SK-N-SH treated with all-trans-retinoic acid at 6 μM for 48 hours (cell line): ENCODE measurements at regions not wholly inside any gene's neighbourhood (a gene's known extent, or its start where the extent isn't known, plus 50 kb on each side); places are given as distances from the start of the nearest gene placed in this dataset.

Experiments used
- ESRRG ChIP-seq: fragments of 250-450 bp; sonication (Bioruptor Pico); IDR thresholded peaks from 2 replicates; pipeline ENCODE4 v1.6.1; 2021; ENCODE audit warnings: mild to moderate bottlenecking
- ISL1 ChIP-seq: fragments of 250-450 bp; sonication (Bioruptor Pico); IDR thresholded peaks from 2 replicates; pipeline ENCODE4 v2.1.2; 2022; ENCODE audit warnings: mild to moderate bottlenecking, moderate library complexity
- PATZ1 ChIP-seq: fragments of 250-450 bp; sonication (Bioruptor Pico); IDR thresholded peaks from 2 replicates; pipeline ENCODE4 v1.8.0; 2020; ENCODE audit warnings: mild to moderate bottlenecking, moderate library complexity, borderline replicate concordance
- PPARA ChIP-seq: fragments of 250-450 bp; sonication (Bioruptor Pico); IDR thresholded peaks from 2 replicates; pipeline ENCODE4 v1.5.0; 2020; ENCODE audit warnings: mild to moderate bottlenecking, borderline replicate concordance
- RARB ChIP-seq: fragments of 250-450 bp; sonication (Bioruptor Pico); IDR thresholded peaks from 2 replicates; pipeline ENCODE4 v1.8.0; 2021; ENCODE audit warnings: mild to moderate bottlenecking, moderate library complexity
- SNAI2 ChIP-seq: fragments of 250-450 bp; sonication (Bioruptor Pico); IDR thresholded peaks from 2 replicates; pipeline ENCODE4 v1.5.0; 2020; ENCODE audit warnings: mild to moderate bottlenecking, moderate library complexity
- TSHZ2 ChIP-seq: fragments of 250-450 bp; sonication (Bioruptor Pico); IDR thresholded peaks from 2 replicates; pipeline ENCODE4 v1.5.0; 2020; ENCODE audit warnings: mild to moderate bottlenecking, moderate library complexity
- ZFP3 ChIP-seq: fragments of 250-450 bp; sonication (Bioruptor Pico); IDR thresholded peaks from 2 replicates; pipeline ENCODE4 v1.5.0; 2020; ENCODE audit warnings: mild to moderate bottlenecking, moderate library complexity
- ZFP30 ChIP-seq: fragments of 450-650 bp; formaldehyde crosslinking; IDR thresholded peaks from 2 replicates; pipeline ENCODE4 v1.5.0; 2022; ENCODE audit warnings: mild to moderate bottlenecking, moderate library complexity
- ZNF565 ChIP-seq: fragments of 450-650 bp; formaldehyde crosslinking; conservative IDR thresholded peaks from 2 replicates; pipeline ENCODE4 v1.5.0; 2020; ENCODE audit warnings: low read depth, mild to moderate bottlenecking, moderate library complexity
- TF ChIP-seq, protein P1 (sequence below): fragments of 250-450 bp; sonication (Bioruptor Pico); IDR thresholded peaks from 2 replicates; pipeline ENCODE4 v1.5.1; 2020; ENCODE audit warnings: low read depth, mild to moderate bottlenecking, moderate library complexity
- TF ChIP-seq, protein P2 (sequence below): fragments of 250-450 bp; sonication (Bioruptor Pico); IDR thresholded peaks from 2 replicates; pipeline ENCODE4 v1.8.0; 2021; ENCODE audit warnings: low read depth, mild to moderate bottlenecking, moderate library complexity, borderline replicate concordance

DNA sequence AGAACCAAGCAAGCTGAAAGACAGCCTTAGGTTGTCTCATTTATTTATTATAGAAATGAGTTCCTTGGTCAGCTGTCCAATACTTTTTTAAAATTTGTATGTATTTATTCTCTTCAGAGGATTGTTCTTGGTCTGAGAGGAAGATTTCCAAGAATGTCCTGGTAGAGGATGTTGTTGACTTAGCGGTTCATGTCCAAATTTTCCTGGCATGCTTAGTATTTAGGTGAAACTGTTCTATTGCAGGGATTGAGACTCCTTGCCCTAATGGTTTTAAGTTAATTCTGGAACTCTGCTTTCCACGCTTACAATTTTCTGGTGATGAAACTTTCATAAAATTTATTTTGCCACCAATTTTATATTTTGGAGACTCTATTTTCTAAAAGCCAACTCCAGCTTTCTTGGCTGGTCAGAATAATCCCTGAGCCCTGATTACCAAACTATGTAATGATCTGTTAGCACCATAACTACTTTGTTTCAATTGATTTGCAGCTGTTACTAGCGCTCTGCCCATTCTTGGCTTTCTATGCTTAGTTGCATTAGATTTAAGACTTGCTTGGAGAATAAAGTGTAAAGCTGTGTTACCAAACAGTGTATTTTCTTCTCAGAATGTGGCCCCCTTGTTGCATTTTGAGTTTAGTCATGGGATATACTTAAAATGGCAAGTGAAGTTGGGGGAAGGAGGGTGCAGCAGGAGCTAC is 1868.8 kb upstream of the CELF4 start:
- TF ChIP-seq PPARA (CRISPR knock-in tag) = no peak
- TF ChIP-seq PATZ1 = no peak
- TF ChIP-seq, protein P1, sequence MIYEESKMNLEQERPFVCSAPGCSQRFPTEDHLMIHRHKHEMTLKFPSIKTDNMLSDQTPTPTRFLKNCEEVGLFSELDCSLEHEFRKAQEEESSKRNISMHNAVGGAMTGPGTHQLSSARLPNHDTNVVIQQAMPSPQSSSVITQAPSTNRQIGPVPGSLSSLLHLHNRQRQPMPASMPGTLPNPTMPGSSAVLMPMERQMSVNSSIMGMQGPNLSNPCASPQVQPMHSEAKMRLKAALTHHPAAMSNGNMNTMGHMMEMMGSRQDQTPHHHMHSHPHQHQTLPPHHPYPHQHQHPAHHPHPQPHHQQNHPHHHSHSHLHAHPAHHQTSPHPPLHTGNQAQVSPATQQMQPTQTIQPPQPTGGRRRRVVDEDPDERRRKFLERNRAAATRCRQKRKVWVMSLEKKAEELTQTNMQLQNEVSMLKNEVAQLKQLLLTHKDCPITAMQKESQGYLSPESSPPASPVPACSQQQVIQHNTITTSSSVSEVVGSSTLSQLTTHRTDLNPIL (CRISPR knock-in tag) = no peak
- TF ChIP-seq TSHZ2 (CRISPR knock-in tag) = no peak
- TF ChIP-seq, protein P2, sequence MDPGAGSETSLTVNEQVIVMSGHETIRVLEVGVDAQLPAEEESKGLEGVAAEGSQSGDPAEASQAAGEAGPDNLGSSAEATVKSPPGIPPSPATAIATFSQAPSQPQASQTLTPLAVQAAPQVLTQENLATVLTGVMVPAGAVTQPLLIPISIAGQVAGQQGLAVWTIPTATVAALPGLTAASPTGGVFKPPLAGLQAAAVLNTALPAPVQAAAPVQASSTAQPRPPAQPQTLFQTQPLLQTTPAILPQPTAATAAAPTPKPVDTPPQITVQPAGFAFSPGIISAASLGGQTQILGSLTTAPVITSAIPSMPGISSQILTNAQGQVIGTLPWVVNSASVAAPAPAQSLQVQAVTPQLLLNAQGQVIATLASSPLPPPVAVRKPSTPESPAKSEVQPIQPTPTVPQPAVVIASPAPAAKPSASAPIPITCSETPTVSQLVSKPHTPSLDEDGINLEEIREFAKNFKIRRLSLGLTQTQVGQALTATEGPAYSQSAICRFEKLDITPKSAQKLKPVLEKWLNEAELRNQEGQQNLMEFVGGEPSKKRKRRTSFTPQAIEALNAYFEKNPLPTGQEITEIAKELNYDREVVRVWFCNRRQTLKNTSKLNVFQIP (CRISPR knock-in tag) = no peak
- no peak for TF ChIP-seq RARB (CRISPR knock-in tag)
- no peak for TF ChIP-seq ZFP30 (CRISPR knock-in tag)
- TF ChIP-seq SNAI2 = no peak
- TF ChIP-seq ESRRG (CRISPR knock-in tag) = no peak
- TF ChIP-seq ISL1 (CRISPR knock-in tag) = no peak
- no peak for TF ChIP-seq ZNF565 (CRISPR knock-in tag)
- no peak for TF ChIP-seq ZFP3 (CRISPR knock-in tag)
